Liver (tissue), 8 donors: ENCODE measurements at regions not wholly inside any gene's neighbourhood (a gene's known extent, or its start where the extent isn't known, plus 50 kb on each side); places are given as distances from the start of the nearest gene placed in this dataset.
"Not testable (repeated sequence)": the region's sequence is repeated elsewhere in the genome, so short reads cannot be mapped to it uniquely, and the experiment has no call there.

Experiments used
- DNase-seq: peaks from one replicate; pipeline ENCODE4 v3.0.0-alpha.2; 2017; ENCODE audit warnings: low spot score
- H3K27ac ChIP-seq, 2 donors: one replicate each; pipeline ENCODE4 v1.7.0; 2013; ENCODE audit warnings: inconsistent platforms in 2 of 2, low read length in 2 of 2, control low read depth in 1 of 2, low read depth in 1 of 2, mild to moderate bottlenecking in 1 of 2
- H3K27me3 ChIP-seq, 4 donors: one replicate each; pipeline versions ENCODE4 v1.6.1 to v1.7.0; 2013; ENCODE audit warnings: low read length in 3 of 4, inconsistent platforms in 1 of 4, mild to moderate bottlenecking in 1 of 4, moderate library complexity in 1 of 4; ENCODE audit not compliant: control insufficient read depth in 4 of 4, insufficient read depth in 4 of 4
- H3K36me3 ChIP-seq, 4 donors: one replicate each; pipeline versions ENCODE4 v1.6.1 to v1.7.0; 2013; ENCODE audit warnings: low read length in 3 of 4, mild to moderate bottlenecking in 3 of 4, low read depth in 1 of 4, moderate library complexity in 1 of 4; ENCODE audit not compliant: control insufficient read depth in 4 of 4, insufficient read depth in 3 of 4
- H3K4me1 ChIP-seq, 4 donors: one replicate each; pipeline versions ENCODE4 v1.6.1 to v1.7.0; 2013; ENCODE audit warnings: low read length in 3 of 4, mild to moderate bottlenecking in 3 of 4, moderate library complexity in 1 of 4; ENCODE audit not compliant: control insufficient read depth in 4 of 4, insufficient read depth in 4 of 4
- H3K4me3 ChIP-seq, 3 donors: one replicate each; pipeline versions ENCODE4 v1.6.1 to v1.7.0; 2013; ENCODE audit warnings: low read length in 3 of 3, control low read depth in 1 of 3, low read depth in 1 of 3, mild to moderate bottlenecking in 1 of 3
- H3K9ac ChIP-seq, 2 donors: one replicate each; pipeline ENCODE4 v1.7.0; 2013; ENCODE audit warnings: low read length in 2 of 2, mild to moderate bottlenecking in 2 of 2, moderate library complexity in 2 of 2, control low read depth in 1 of 2, low read depth in 1 of 2
- H3K9me3 ChIP-seq, 4 donors: one replicate each; pipeline versions ENCODE4 v1.6.1 to v1.7.0; 2013; ENCODE audit warnings: low read length in 3 of 4; ENCODE audit not compliant: control insufficient read depth in 4 of 4
- EGR1 ChIP-seq, 2 donors: IDR thresholded peaks; 2 replicates each; pipeline ENCODE4 v1.6.1; 2016 to 2018; ENCODE audit warnings: antibody characterized with exemption in 2 of 2, low read depth in 2 of 2
- FOXA1 ChIP-seq: IDR thresholded peaks from 2 replicates; pipeline ENCODE4 v1.6.1; 2016; ENCODE audit warnings: antibody characterized with exemption
- GABPA ChIP-seq, 2 donors: IDR thresholded peaks in 1 of 2; conservative IDR thresholded peaks in 1 of 2; 2 replicates each; pipeline ENCODE4 v1.6.1; 2016; ENCODE audit warnings: antibody characterized with exemption in 2 of 2, mild to moderate bottlenecking in 1 of 2, moderate library complexity in 1 of 2
- HNF4A ChIP-seq, 2 donors: conservative IDR thresholded peaks; 2 replicates each; pipeline ENCODE4 v1.6.1; 2016; ENCODE audit warnings: antibody characterized with exemption in 2 of 2, mild to moderate bottlenecking in 2 of 2
- HNF4G ChIP-seq: IDR thresholded peaks from 2 replicates; pipeline ENCODE4 v1.6.1; 2016; ENCODE audit warnings: antibody characterized with exemption
- RAD21 ChIP-seq, 2 donors: IDR thresholded peaks; 2 replicates each; pipeline ENCODE4 v1.6.1; 2016; ENCODE audit warnings: antibody characterized with exemption in 2 of 2, mild to moderate bottlenecking in 2 of 2
- TAF1 ChIP-seq: conservative IDR thresholded peaks from 2 replicates; pipeline ENCODE4 v1.6.1; 2016; ENCODE audit warnings: antibody characterized with exemption, mild to moderate bottlenecking
- YY1 ChIP-seq: IDR thresholded peaks from 2 replicates; pipeline ENCODE4 v1.6.1; 2016; ENCODE audit warnings: antibody characterized with exemption, mild to moderate bottlenecking
- WGBS: extraction: QIAGEN DNeasy Blood & Tissue Kit; methylation state at CpG from one replicate; pipeline ENCODE4 v1.1.7; 2013; 5-methylcytosine and 5-hydroxymethylcytosine counted together
- TF ChIP-seq, protein P1 (sequence below): fragments of 150-350 bp; IDR thresholded peaks from 2 replicates; pipeline ENCODE4 v1.5.1; 2017; ENCODE audit warnings: improper control_type of control experiment, low read depth, low read length; ENCODE audit not compliant: missing input control
- TF ChIP-seq, protein P2 (sequence below): IDR thresholded peaks from 2 replicates; pipeline ENCODE4 v1.6.1; 2016; ENCODE audit warnings: antibody characterized with exemption, mild to moderate bottlenecking
- donor health status: healthy.
- donor health status: healthy.
- donor health status: healthy.
- donor health status: healthy.
- donor health status: healthy.

DNA sequence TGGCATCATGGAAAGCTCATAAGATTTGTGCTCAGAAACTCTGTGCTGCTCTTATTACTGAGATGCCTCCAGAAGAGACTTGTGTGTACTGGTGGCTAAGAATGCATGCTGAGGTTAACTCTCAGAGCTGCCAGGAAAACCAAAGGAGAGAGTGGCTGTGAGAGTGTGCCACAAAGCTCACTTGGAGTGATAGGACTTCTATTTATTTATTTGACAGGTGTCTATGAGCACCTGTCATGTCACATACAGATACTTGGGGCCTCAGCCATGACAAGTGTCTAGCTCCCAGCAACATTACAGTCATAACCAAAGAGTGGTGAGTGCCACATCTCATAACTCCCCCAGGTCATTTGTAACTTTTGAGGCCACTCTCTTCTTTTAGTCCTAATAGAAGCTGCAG lies 72.2 kb upstream of the ZNG1B start:
- not testable (repeated sequence) for DNase-seq, H3K27ac ChIP-seq, H3K4me3 ChIP-seq, H3K36me3 ChIP-seq, H3K27me3 ChIP-seq, H3K9me3 ChIP-seq, H3K9ac ChIP-seq, H3K4me1 ChIP-seq

DNA sequence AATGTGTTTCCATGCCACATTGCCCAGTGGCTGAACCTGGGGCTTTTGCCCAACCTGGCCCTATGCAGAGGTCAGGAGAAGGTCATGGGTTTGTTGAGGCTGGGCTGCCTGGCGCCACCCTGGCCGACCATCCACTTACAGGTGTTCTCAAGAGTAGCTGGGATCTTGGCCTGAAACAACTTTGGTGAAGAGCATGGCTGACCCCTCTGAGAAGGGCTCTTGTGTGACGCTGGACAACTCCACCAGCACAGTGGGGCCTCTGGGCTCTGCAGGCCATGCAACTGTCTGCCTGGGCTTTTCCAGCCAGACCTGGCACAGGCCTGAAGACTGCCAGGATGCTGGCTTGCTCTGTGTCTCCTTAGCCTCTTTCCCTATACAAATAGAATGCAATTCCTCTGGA lies 76.4 kb upstream of the ZNG1B start:
- DNase-seq: no peak
- Histone ChIP-seq H3K36me3 (no peaks in the 10 kb centered on the region), H3K4me1 (no peaks in the 10 kb centered on the region), H3K4me3 (no peak overlapping the region), H3K27ac (no peak overlapping the region), H3K9ac (no peak overlapping the region), H3K27me3 (no peaks in the 10 kb centered on the region), H3K9me3 (no peaks in the 10 kb centered on the region)
- 98% methylated on average over 3 of the region's 3 CpGs for WGBS
- no peak for TF ChIP-seq FOXA1
- no peak for TF ChIP-seq EGR1 (IDR thresholded peaks at IDR 0.05; ENCODE audit: low read depth in 2 of 2)
- TF ChIP-seq HNF4G: no peak

DNA sequence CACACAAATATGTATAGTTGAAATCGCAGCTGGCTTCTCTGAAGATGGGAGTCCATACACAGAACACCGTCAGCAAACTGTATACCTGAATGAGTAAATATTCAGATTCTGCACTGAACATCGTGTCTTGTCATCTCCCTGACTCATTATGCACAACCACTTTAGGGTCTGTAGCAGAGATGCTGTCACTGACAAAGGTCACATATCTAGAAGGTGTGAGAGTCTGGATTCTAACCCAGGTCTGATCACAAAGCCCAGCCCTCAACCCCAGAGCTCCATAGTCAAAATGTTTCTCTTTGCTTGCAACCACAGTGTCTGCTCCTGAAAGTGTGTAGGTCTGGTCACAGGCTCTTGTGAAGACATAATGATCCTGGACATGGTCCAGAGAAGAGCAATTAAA lies 78.3 kb upstream of the PAX8 start:
- Histone ChIP-seq H3K36me3 (no peaks in the 10 kb centered on the region), H3K9me3 (no peaks in the 10 kb centered on the region), H3K9ac (no peak overlapping the region), H3K4me1 (no peaks in the 10 kb centered on the region), H3K27me3 (no peaks in the 10 kb centered on the region), H3K4me3 (no peak overlapping the region), H3K27ac (no peak overlapping the region)
- WGBS: 96% methylated on average over 3 of the region's 3 CpGs
- no peak for DNase-seq
- TF ChIP-seq, protein P1, sequence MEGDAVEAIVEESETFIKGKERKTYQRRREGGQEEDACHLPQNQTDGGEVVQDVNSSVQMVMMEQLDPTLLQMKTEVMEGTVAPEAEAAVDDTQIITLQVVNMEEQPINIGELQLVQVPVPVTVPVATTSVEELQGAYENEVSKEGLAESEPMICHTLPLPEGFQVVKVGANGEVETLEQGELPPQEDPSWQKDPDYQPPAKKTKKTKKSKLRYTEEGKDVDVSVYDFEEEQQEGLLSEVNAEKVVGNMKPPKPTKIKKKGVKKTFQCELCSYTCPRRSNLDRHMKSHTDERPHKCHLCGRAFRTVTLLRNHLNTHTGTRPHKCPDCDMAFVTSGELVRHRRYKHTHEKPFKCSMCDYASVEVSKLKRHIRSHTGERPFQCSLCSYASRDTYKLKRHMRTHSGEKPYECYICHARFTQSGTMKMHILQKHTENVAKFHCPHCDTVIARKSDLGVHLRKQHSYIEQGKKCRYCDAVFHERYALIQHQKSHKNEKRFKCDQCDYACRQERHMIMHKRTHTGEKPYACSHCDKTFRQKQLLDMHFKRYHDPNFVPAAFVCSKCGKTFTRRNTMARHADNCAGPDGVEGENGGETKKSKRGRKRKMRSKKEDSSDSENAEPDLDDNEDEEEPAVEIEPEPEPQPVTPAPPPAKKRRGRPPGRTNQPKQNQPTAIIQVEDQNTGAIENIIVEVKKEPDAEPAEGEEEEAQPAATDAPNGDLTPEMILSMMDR: no peak
- TF ChIP-seq YY1 (no peak), FOXA1 (no peak), TAF1 (no peak), GABPA (IDR thresholded peaks at IDR 0.05 in 1 of 2, conservative IDR thresholded peaks at IDR 0.05 in 1 of 2) (no peak), EGR1 (IDR thresholded peaks at IDR 0.05; ENCODE audit: low read depth in 2 of 2) (no peak), HNF4A (conservative IDR thresholded peaks at IDR 0.05) (no peak), RAD21 (IDR thresholded peaks at IDR 0.05) (no peak)
- TF ChIP-seq, protein P2, sequence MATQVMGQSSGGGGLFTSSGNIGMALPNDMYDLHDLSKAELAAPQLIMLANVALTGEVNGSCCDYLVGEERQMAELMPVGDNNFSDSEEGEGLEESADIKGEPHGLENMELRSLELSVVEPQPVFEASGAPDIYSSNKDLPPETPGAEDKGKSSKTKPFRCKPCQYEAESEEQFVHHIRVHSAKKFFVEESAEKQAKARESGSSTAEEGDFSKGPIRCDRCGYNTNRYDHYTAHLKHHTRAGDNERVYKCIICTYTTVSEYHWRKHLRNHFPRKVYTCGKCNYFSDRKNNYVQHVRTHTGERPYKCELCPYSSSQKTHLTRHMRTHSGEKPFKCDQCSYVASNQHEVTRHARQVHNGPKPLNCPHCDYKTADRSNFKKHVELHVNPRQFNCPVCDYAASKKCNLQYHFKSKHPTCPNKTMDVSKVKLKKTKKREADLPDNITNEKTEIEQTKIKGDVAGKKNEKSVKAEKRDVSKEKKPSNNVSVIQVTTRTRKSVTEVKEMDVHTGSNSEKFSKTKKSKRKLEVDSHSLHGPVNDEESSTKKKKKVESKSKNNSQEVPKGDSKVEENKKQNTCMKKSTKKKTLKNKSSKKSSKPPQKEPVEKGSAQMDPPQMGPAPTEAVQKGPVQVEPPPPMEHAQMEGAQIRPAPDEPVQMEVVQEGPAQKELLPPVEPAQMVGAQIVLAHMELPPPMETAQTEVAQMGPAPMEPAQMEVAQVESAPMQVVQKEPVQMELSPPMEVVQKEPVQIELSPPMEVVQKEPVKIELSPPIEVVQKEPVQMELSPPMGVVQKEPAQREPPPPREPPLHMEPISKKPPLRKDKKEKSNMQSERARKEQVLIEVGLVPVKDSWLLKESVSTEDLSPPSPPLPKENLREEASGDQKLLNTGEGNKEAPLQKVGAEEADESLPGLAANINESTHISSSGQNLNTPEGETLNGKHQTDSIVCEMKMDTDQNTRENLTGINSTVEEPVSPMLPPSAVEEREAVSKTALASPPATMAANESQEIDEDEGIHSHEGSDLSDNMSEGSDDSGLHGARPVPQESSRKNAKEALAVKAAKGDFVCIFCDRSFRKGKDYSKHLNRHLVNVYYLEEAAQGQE: no peak

DNA sequence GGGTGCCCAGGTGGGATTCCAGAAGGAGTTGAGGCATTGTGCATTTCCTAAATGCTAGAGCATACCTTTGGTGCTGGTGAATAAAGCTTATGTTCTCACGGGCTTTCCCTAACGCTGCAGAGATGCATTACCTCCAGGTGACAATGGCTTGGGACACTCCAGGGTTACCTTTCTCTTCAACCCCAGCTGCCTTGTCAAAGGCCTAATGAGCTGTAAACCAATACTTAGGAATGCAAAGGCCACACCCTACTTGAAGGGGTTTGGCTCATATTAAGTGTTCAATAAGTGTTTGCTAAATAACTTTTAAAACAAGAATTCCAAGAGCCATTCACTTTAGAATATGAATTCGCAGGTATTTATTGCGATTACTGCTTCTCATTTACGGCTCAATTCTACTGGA lies 77.6 kb upstream of the PAX8 start:
- H3K9me3 ChIP-seq, DNase-seq, H3K4me1 ChIP-seq, H3K27me3 ChIP-seq, H3K9ac ChIP-seq, H3K4me3 ChIP-seq, H3K27ac ChIP-seq, H3K36me3 ChIP-seq: not testable (repeated sequence)
- 97% methylated on average over 5 of the region's 5 CpGs for WGBS

DNA sequence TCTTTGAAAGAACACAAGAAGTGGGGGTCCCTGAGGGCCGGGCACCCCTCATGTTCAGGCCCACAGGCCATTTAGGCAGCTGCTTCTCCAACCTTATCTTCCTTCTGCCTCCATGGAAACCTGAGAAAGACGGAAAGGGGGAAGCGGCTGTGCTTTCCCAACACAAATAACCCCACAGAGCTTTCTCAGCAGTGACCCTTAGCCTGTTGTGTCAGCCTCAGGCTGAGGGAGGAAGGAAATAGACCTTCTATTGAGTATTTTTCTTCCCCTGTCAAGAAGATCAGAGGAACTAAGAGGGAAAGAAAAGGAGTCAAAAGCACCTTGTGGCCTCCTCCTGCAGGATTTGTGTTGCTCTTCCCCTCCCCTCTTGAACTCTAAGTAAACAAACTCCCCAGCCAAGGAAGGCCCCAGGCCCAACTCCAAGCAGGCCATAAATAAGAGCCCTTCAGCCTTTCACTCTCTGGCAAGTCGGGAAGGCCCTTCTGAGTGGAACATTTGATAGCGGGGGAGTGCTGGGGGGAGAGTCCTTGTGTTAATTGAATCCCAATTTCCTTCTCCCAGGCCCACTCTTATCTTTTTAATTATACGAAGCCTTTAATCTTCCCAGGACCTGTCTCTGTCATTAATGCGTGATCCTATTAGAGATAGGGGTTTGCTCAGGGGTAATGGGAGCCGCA lies 76.8 kb upstream of the PAX8 start:
- DNase-seq, H3K9me3 ChIP-seq, H3K27ac ChIP-seq, H3K4me3 ChIP-seq, H3K36me3 ChIP-seq, H3K9ac ChIP-seq, H3K27me3 ChIP-seq, H3K4me1 ChIP-seq: not testable (repeated sequence)
- 85% methylated on average over 8 of the region's 8 CpGs for WGBS
